ENCODE measurements at regions not wholly inside any gene's neighbourhood (a gene's known extent, or its start where the extent isn't known, plus 50 kb on each side); places are given as distances from the start of the nearest gene placed in this dataset.

DNA sequence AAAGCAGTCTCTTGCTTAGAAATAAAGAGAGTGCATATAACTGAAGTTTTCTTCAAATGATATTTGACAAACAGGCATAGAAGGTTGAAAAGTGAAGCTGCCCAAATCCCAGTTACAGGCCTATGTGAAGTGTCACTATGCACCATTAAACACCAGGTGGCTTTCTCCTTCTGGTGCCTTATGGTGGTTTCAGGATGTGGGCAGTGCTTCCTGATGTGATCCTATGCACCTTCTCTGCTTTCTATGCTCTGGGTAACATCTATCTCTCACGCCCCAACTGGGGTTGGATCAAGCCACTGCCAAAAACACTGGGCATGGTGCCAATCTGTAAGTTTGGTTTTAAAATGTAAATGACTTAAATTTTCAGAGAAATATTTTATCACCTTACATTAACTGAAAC is 744.7 kb downstream of the TUSC7 start:
- Histone ChIP-seq H3K4me3 (ENCODE audit: low read depth in 2 of 2, low read length in 1 of 2) (no peak overlapping the region), H3K36me3 (replicated peaks in 1 of 2; ENCODE audit: control insufficient read depth in 1 of 2, insufficient read depth in 2 of 2, low read length in 1 of 2) (no peaks in the 10 kb centered on the region), H2AFZ (ENCODE audit: low read depth) (no peak overlapping the region), H3K9ac (no peak overlapping the region), H3K9me3 (no peaks in the 10 kb centered on the region), H4K20me1 (ENCODE audit: insufficient read depth) (no peaks in the 10 kb centered on the region), H3F3A (replicated peaks; ENCODE audit: insufficient read depth) (no peaks in the 10 kb centered on the region), H3K9me2 (no peaks in the 10 kb centered on the region), H3K4me2 (no peak overlapping the region), H3K27me3 (ENCODE audit: insufficient read depth) (no peaks in the 10 kb centered on the region), H3K79me2 (ENCODE audit: insufficient read depth) (no peaks in the 10 kb centered on the region), H3K27ac (ENCODE audit: low read depth in 2 of 2, low read length in 1 of 2) (no peak overlapping the region), H3K4me1 (ENCODE audit: control insufficient read depth in 1 of 2, insufficient read depth in 2 of 2, low read depth in 1 of 2, low read length in 1 of 2) (no peaks in the 10 kb centered on the region; a peak in 1 of 4 replicates)
- POLR2A ChIA-PET = no interaction called here
- no peak for TF ChIP-seq TAF1 (IDR thresholded peaks at IDR 0.05; ENCODE audit: borderline replicate concordance, low read depth, low read length)
- TF ChIP-seq POLR2AphosphoS5 (IDR thresholded peaks at IDR 0.05; ENCODE audit: low read depth, low read length) = no peak
- no peak for TF ChIP-seq FOSL2 (IDR thresholded peaks at IDR 0.05; ENCODE audit: borderline replicate concordance, low read depth)
- no peak for TF ChIP-seq YY1 (IDR thresholded peaks at IDR 0.05; ENCODE audit: low read depth)
- TF ChIP-seq RAD21 (IDR thresholded peaks at IDR 0.05; ENCODE audit: low read length) = no peak
- TF ChIP-seq, protein P1, sequence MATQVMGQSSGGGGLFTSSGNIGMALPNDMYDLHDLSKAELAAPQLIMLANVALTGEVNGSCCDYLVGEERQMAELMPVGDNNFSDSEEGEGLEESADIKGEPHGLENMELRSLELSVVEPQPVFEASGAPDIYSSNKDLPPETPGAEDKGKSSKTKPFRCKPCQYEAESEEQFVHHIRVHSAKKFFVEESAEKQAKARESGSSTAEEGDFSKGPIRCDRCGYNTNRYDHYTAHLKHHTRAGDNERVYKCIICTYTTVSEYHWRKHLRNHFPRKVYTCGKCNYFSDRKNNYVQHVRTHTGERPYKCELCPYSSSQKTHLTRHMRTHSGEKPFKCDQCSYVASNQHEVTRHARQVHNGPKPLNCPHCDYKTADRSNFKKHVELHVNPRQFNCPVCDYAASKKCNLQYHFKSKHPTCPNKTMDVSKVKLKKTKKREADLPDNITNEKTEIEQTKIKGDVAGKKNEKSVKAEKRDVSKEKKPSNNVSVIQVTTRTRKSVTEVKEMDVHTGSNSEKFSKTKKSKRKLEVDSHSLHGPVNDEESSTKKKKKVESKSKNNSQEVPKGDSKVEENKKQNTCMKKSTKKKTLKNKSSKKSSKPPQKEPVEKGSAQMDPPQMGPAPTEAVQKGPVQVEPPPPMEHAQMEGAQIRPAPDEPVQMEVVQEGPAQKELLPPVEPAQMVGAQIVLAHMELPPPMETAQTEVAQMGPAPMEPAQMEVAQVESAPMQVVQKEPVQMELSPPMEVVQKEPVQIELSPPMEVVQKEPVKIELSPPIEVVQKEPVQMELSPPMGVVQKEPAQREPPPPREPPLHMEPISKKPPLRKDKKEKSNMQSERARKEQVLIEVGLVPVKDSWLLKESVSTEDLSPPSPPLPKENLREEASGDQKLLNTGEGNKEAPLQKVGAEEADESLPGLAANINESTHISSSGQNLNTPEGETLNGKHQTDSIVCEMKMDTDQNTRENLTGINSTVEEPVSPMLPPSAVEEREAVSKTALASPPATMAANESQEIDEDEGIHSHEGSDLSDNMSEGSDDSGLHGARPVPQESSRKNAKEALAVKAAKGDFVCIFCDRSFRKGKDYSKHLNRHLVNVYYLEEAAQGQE (IDR thresholded peaks at IDR 0.05; ENCODE audit: low read depth, low read length) = no peak
- TF ChIP-seq, protein P2, sequence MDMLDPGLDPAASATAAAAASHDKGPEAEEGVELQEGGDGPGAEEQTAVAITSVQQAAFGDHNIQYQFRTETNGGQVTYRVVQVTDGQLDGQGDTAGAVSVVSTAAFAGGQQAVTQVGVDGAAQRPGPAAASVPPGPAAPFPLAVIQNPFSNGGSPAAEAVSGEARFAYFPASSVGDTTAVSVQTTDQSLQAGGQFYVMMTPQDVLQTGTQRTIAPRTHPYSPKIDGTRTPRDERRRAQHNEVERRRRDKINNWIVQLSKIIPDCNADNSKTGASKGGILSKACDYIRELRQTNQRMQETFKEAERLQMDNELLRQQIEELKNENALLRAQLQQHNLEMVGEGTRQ (IDR thresholded peaks at IDR 0.05; ENCODE audit: borderline replicate concordance, low read depth, low read length) = no peak
- no peak for TF ChIP-seq TCF12 (IDR thresholded peaks at IDR 0.05)
- no peak for TF ChIP-seq RFX5 (IDR thresholded peaks at IDR 0.05; ENCODE audit: low read length)
- TF ChIP-seq MEF2A (IDR thresholded peaks at IDR 0.05; ENCODE audit: borderline replicate concordance, low read depth) = no peak
- no peak for TF ChIP-seq GATA2 (CRISPR knock-in tag; IDR thresholded peaks at IDR 0.05)
- no peak for TF ChIP-seq SIN3A (IDR thresholded peaks at IDR 0.05; ENCODE audit: borderline replicate concordance, low read depth, low read length)
- no peak for TF ChIP-seq SMC3 (IDR thresholded peaks at IDR 0.05; ENCODE audit: low read depth, low read length)
- no peak for TF ChIP-seq EP300 (IDR thresholded peaks at IDR 0.05; ENCODE audit: borderline replicate concordance in 1 of 2, low read depth in 1 of 2, low read length in 1 of 2)
- no peak for TF ChIP-seq NRF1 (IDR thresholded peaks at IDR 0.05; ENCODE audit: low read depth, low read length)
- TF ChIP-seq, protein P3, sequence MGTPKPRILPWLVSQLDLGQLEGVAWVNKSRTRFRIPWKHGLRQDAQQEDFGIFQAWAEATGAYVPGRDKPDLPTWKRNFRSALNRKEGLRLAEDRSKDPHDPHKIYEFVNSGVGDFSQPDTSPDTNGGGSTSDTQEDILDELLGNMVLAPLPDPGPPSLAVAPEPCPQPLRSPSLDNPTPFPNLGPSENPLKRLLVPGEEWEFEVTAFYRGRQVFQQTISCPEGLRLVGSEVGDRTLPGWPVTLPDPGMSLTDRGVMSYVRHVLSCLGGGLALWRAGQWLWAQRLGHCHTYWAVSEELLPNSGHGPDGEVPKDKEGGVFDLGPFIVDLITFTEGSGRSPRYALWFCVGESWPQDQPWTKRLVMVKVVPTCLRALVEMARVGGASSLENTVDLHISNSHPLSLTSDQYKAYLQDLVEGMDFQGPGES (IDR thresholded peaks at IDR 0.05; ENCODE audit: low read depth, low read length) = no peak
- 93% methylated on average over 1 of the region's 1 CpG for WGBS (ENCODE audit: low lambda C conversion rate)
- CTCF ChIA-PET = interaction anchor here (0.8 kb wide), 1 partner anchor 74 kb away, joined by 3 read pairs; no protein-coding TSS in a partner anchor
- DNase-seq = no peak
